GM21619 (cell line): ENCODE measurements at regions not wholly inside any gene's neighbourhood (a gene's known extent, or its start where the extent isn't known, plus 50 kb on each side); places are given as distances from the start of the nearest gene placed in this dataset.

Experiments
- ATAC-seq: cut with Tn5 transposase; IDR thresholded peaks from one replicate; pipeline ENCODE4 v1.9.1; 2021; ENCODE audit not compliant: unreplicated experiment

DNA sequence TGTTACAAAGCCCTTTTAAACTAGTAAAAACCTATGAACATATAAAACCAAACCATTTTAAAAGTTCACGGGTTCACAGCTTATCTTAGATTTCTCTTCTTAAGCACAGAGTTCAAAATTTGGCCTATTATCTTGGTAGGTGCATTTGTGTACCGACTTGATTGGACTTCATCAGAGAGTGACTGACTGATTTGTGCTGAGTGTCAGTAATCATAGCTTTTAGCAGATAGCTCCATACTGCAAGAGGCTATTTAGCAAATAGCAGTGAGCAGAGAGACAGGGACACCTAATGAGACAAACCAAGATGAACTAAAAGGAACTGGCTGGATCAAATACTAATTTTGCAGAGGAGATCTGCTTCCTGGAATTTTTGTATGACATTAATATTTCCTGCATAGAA lies 274.5 kb downstream of the PRR16 start:
- no peak for ATAC-seq

DNA sequence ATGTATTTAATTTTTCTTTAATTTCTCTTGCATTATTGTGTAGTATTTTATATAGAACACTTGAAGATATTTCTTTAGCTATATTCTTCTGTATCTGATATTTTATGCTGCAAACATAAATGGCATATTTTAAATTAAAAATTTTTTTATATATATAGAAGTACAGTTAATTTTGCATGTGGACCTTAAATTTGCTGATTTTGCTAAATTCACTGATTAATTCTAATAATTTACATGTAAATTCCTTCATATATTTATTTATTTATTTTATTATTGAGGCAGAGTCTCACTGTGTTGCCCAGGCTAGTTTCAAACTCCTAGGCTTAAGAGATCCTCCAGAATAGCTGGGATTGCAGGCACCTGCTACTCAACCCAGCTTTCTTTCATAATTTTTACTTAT lies 276.9 kb downstream of the PRR16 start:
- no peak for ATAC-seq

DNA sequence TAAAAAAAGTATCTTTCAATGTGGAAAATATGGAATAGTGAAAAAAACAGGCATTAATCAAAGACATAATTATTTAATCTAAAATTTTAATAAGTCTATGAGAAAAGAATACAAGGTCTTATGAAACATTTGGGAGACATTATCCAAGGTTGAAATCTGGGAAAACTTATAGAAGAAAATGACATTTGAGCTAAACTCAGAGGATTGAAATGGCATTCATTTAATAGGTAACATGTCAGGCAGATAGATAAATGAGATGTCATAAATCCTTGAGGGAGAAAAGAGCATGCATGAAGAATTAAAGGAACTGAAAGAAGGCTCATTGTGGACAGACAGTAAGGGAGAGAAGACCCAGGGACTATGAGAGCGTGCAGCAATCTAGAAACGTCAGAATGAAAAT lies 284.4 kb downstream of the PRR16 start:
- no peak for ATAC-seq

DNA sequence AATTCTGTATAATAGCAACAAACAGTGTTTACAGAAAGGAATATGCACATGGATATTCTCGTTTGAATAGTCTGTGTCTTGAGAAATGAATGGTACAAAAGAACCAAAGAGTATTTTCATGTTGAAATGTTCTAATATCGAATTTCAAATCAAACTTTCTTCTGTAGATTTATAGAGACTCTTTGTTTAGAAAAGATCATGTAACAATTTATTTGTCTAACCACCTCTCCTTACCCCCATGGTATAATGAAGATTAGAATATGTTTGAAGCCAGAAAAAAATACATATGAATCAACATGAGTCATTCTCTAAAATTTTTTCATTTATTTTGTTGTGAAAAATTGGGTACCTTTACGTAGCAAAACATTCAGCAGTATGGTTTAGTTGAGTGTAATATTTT lies 285.6 kb downstream of the PRR16 start:
- ATAC-seq: no peak

DNA sequence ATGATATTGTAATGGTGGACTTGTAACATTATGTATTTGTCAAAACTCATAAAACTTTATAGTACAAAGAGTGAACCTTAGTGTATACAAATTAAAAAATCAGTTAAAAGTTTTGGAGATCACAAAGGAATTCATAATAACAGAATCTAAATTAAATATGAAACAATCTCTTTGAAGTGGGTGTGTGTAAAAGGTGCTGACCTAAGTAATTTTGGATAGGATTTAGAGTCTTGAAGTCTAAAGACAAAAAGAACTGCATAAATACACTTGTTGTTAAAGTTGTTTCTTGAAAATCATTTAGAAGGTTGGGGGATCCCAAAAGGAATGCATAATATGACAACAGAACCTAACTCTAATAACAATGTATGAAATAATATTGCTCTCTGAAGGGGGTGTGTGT lies 295.5 kb downstream of the PRR16 start:
- ATAC-seq: no peak

DNA sequence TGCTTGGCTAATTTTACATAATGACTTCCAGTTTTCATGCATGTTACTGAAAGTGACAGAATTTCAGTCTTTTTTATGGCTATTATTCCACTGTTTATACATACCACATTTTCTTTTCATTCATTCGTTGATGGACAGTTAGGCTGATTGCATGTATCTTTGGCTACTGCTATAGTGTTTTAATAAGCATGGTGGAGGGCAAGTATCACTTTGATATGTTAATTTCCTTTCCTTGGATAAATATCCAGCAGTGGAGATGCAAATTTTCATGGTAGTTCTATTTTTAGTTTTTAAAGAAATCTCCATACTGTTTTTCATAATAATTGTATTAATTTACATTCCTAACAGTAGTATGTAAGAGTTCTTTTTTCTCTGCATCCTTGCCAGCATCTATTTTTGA lies 297.9 kb downstream of the PRR16 start:
- ATAC-seq: no peak

GRCh38 chr5:120765189-120765588 lies 301.1 kb downstream of the PRR16 start:
- ATAC-seq: no peak

GRCh38 chr5:120767178-120767820 lies 303.2 kb downstream of the PRR16 start:
- no peak for ATAC-seq

DNA sequence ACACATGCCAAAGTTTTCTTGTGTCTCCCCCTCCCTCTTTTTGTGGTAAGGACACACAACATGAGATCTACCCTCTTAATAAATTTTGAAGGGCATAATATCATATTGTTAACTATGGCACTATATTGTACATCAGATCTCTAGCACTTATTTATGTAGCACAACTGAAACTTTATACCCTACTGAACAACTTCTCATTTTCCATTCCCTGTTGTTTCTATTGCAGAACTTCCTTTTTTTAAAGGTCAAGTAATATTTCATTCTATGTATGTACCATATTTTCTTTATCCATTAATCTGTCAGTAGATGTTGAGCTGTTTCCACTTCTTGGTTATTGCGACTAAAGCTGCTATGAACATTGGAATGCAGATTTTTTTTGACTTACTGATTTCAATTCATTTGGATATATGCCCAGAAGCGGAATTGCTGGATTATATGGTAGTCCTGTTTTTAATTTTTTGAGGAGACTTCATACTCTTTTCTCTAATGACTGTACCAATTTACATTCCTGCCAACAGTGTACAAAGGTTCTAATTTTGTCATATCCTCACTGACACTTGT lies 305.3 kb downstream of the PRR16 start:
- ATAC-seq: no peak

- no peak for ATAC-seq
These were observed 307.1 kb downstream of the PRR16 start for GRCh38 chr5:120771202-120771601.

DNA sequence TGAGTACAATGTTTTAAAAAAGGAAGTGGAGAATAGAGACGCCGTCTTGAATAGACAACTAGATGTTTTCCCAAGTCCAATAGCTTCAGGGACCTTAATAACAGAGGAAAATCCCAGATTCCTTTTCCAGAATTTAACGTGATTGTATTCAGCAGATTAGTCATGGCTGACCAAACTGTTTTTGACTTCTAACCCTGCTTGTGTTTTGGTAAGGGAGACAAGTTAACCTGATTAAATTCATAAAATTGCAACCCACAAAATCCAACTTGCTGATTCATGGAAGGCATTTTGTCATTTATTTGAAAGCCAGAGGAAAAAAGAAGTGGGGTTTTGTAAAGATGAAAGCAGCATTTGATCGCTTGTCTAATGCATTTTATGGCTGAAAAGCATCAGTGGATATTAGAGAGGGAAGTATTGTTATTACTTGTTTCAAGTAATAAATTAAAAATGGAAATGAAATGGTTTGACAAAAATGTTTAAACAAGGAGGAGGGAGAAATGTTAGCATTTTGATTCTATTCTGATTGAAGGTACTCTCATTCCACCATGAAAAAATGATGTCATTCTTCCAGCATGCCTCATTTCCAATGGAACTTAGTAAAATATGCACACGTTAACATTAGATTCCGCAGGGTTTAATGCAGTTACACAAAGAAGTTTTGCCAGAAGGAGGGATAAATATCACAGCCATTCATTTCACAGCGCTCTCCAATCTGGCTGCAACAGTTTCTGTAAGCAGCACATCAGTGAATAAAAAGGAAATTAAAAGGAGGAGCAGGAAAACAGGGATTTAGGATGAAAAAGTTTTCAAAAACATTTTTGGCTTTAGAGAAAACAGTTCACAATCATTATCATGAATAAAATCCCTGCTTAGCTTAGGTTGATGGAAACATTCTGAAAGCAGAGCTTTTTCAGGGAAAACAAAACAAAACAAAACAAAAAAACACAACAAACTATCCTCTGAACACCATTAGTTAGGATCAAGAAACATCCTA lies 314.7 kb downstream of the PRR16 start:
- ATAC-seq: no peak

- ATAC-seq: no peak
These were observed 315.6 kb downstream of the PRR16 start for GRCh38 chr5:120779674-120780073.

DNA sequence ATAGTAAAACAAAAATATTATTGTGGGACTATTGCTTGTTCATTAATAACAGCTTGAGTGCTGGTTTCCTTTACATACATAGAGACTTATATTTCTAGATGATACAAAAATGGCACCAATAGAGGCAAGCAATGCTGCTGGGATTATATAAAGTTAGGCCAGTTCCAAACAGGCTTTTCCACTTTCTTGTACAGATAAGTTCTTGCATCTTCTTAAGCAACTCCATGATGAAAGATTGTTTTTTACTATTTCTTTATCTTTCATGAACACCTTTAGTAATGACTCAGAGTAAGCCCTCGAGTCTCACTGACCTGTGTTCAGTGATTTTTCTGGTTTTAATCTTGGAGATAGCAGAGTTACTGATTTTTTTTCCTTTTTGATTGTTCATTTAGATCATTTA lies 324.4 kb downstream of the PRR16 start:
- no peak for ATAC-seq

GRCh38 chr5:120789918-120790317 lies 325.8 kb downstream of the PRR16 start:
- ATAC-seq: no peak

GRCh38 chr5:120790339-120790738 lies 326.2 kb downstream of the PRR16 start:
- no peak for ATAC-seq

GRCh38 chr5:120792477-120792876 lies 328.4 kb downstream of the PRR16 start:
- no peak for ATAC-seq

DNA sequence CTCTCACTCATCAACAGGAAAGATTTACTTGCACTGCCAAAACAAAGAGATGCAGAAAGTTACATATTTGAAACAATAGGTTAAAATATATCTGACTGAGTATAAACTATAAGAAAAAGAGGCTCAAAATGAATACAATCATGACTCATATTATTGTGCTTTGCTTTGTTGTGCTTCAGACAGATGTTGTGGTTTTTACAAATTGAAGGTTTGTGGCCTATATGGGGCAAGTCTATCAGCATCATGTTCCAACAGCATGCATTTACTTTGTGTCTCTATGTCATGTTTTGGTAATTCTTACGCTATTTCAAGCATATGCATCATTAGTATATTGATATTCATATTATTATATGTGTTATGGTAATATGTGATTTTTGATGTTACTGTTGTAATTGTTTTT lies 330.0 kb downstream of the PRR16 start:
- no peak for ATAC-seq

DNA sequence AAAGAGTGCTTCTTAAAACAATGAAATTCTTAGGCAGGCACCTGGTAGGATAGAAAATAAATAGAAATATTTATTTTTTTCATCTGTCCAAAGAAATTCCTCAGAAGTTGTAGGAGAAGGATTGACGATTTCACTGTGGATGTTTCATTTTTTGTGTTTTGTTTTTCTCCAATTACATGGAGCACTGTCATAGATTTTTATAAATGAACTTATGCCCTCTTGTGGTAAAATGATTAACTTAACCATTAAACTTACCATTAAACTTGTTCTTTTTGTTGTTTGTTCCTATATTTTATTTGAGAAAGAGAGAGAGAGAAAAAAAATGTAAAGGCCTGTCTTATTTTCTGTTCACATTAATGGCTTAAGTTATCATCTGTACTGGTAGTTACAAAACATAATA lies 339.2 kb downstream of the PRR16 start:
- no peak for ATAC-seq

DNA sequence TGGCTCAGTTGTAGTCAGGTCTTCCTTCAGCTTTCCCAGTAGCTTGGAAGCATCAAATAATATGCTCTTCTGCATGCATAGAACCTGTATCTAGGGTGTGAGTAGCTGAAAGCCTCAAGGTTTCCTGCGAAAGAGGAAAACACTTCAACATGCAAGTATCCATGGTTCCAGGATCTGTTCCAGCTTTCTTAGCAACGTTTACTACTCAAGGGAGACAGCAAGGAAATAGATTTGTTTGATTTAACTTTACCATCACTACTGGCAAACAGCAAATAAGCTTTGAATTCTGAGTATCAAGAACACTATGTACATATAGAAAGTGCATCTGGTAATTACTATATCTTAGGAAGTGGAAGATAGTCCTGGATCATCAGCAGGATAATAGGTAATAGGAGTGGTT lies 341.0 kb downstream of the PRR16 start:
- no peak for ATAC-seq

GRCh38 chr5:120806202-120806601 lies 342.1 kb downstream of the PRR16 start:
- no peak for ATAC-seq

DNA sequence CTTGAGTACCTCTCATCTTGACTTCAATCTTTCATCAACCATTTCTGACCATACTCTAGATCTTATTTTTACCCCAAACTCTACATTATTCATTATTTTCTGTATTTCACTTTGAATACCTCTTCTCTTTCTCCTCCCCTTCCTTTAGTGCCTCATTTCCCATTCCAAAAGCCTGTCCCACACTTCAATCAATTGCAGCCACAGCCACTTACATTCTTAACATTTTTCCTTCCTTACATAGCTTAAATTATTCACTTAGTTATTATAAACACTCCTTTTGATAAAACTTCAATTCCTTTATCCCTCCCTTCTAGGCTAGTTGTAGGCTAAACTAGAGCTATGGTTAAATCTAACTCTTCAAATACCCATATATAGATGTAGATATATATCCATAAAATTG lies 344.0 kb downstream of the PRR16 start:
- no peak for ATAC-seq

DNA sequence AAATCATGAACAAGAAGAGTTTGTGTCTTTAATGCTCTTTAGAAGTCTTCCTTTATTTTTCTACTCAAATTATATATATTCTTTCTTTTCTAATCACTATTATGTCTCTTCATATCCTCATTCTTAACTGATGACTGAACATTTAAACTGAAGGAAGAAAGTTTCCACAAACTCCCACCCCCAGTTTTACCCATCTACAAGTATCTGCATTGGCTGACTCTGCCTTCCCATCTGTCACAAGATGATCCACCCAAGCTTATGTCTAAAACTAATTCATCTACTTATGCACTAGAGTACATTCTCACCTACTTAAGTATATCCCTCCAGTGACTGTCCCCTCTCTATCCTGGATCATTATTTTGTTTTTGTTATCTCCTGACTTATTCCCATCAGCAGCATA lies 344.5 kb downstream of the PRR16 start:
- ATAC-seq: no peak
